Keratinocyte (primary cell): ENCODE measurements at regions not wholly inside any gene's neighbourhood (a gene's known extent, or its start where the extent isn't known, plus 50 kb on each side); places are given as distances from the start of the nearest gene placed in this dataset.
"Not testable (repeated sequence)": the region's sequence is repeated elsewhere in the genome, so short reads cannot be mapped to it uniquely, and the experiment has no call there.

Experiments used
- DNase-seq: peaks from one replicate; pipeline ENCODE4 v3.0.0-alpha.2; 2011; ENCODE audit warnings: low read depth, missing footprints, low spot score
- FAIRE-seq: peaks from 2 replicates; lab custom pipeline; 2011; peaks lifted over from hg19 to GRCh38; lab: Jason Lieb, UNC
- H2AFZ ChIP-seq: 2 replicates; pipeline ENCODE4 v1.6.0; 2012; ENCODE audit warnings: low read length, control low read depth, inconsistent platforms; ENCODE audit not compliant: control insufficient read depth
- H3K27ac ChIP-seq: 2 replicates; pipeline ENCODE4 v1.5.1; 2011; ENCODE audit warnings: low read length; ENCODE audit not compliant: control insufficient read depth, insufficient read depth
- H3K27me3 ChIP-seq: 3 replicates; pipeline ENCODE4 v1.6.0; 2011; ENCODE audit warnings: low read length; ENCODE audit not compliant: control insufficient read depth, insufficient read depth; ENCODE audit errors: extremely low read depth
- H3K36me3 ChIP-seq, 2 experiments: 2 replicates in 1 of 2; 3 replicates in 1 of 2; pipeline ENCODE4 v1.5.1; 2011; ENCODE audit warnings: low read length in 2 of 2, mild to moderate bottlenecking in 1 of 2; ENCODE audit not compliant: control insufficient read depth in 2 of 2, insufficient read depth in 2 of 2; ENCODE audit errors: extremely low read depth in 1 of 2
- H3K4me1 ChIP-seq: 3 replicates; pipeline ENCODE4 v1.5.1; 2011; ENCODE audit warnings: low read length; ENCODE audit not compliant: control insufficient read depth, insufficient read depth; ENCODE audit errors: extremely low read depth
- H3K4me2 ChIP-seq: 3 replicates; pipeline ENCODE4 v1.6.0; 2011; ENCODE audit warnings: low read depth, low read length; ENCODE audit not compliant: control insufficient read depth, insufficient read depth; ENCODE audit errors: extremely low read depth
- H3K4me3 ChIP-seq, 3 experiments: fragments of 200-600 bp in 1 of 3; sonication (generic) in 1 of 3; 2 replicates in 2 of 3; 3 replicates in 1 of 3; pipeline ENCODE4 v1.5.1; 2011 to 2016; ENCODE audit warnings: low read length in 3 of 3, mild to moderate bottlenecking in 3 of 3, control low read depth in 2 of 3, inconsistent platforms in 1 of 3, low read depth in 1 of 3, mixed read lengths in 1 of 3, mixed run types in 1 of 3, moderate library complexity in 1 of 3; ENCODE audit not compliant: control insufficient read depth in 2 of 3, insufficient read depth in 2 of 3; ENCODE audit errors: extremely low read depth in 1 of 3
- H3K79me2 ChIP-seq: 2 replicates; pipeline ENCODE4 v1.6.0; 2012; ENCODE audit warnings: low read length; ENCODE audit not compliant: control insufficient read depth, insufficient read depth
- H3K9ac ChIP-seq: 3 replicates; pipeline ENCODE4 v1.6.0; 2011; ENCODE audit warnings: low read length; ENCODE audit not compliant: control insufficient read depth, insufficient read depth; ENCODE audit errors: extremely low read depth
- H3K9me1 ChIP-seq: 3 replicates; pipeline ENCODE4 v1.6.0; 2011; ENCODE audit warnings: low read length; ENCODE audit not compliant: control insufficient read depth, insufficient read depth; ENCODE audit errors: extremely low read depth
- H3K9me3 ChIP-seq: 2 replicates; pipeline ENCODE4 v1.5.1; 2012; ENCODE audit warnings: low read depth, low read length; ENCODE audit not compliant: control insufficient read depth
- H4K20me1 ChIP-seq: 3 replicates; pipeline ENCODE4 v1.6.0; 2011; ENCODE audit warnings: low read length; ENCODE audit not compliant: control insufficient read depth, insufficient read depth; ENCODE audit errors: extremely low read depth
- CTCF ChIP-seq, 3 experiments: IDR thresholded peaks in 1 of 3; conservative IDR thresholded peaks in 1 of 3; optimal IDR thresholded peaks in 1 of 3; 2 replicates in 2 of 3; 3 replicates in 1 of 3; pipeline versions ENCODE3 to v1.5.1; 2011; ENCODE audit warnings: low read length in 3 of 3, mild to moderate bottlenecking in 3 of 3, moderate library complexity in 2 of 3, control low read depth in 1 of 3, inconsistent platforms in 1 of 3; ENCODE audit not compliant: insufficient read depth in 2 of 3; ENCODE audit errors: extremely low read depth in 1 of 3
- EZH2 ChIP-seq: IDR thresholded peaks from one replicate; pipeline ENCODE4 v1.6.1; 2012; ENCODE audit warnings: inconsistent platforms, mild to moderate bottlenecking, low read length, moderate library complexity
- dilution Hi-C: fragments of 300-500 bp; cut with MboI; formaldehyde crosslinking; loops from one replicate; pipeline ENCODE4 v1.7.0; 2020; ENCODE audit warnings: low sequenced_read_pairs; ENCODE audit not compliant: extremely low pct_ligation_motif_present

GRCh38 chr2:95754819-95755563 is 163.2 kb downstream of the TRIM43 start:
- FAIRE-seq = not testable (repeated sequence)

GRCh38 chr2:95755956-95756669 is 164.3 kb downstream of the TRIM43 start:
- H3K4me2 ChIP-seq, H3K79me2 ChIP-seq, H2AFZ ChIP-seq, H3K4me3 ChIP-seq, H4K20me1 ChIP-seq, H3K9me1 ChIP-seq, H3K9ac ChIP-seq, H3K36me3 ChIP-seq, FAIRE-seq, H3K27me3 ChIP-seq, H3K4me1 ChIP-seq, H3K9me3 ChIP-seq, DNase-seq, H3K27ac ChIP-seq, dilution Hi-C loops: not testable (repeated sequence)

More at GRCh38 chr2:95754819-95755563, 163.2 kb downstream of the TRIM43 start:
- dilution Hi-C loops, H3K4me2 ChIP-seq, H3K4me1 ChIP-seq, H3K9me3 ChIP-seq, H4K20me1 ChIP-seq, H3K79me2 ChIP-seq, H3K27ac ChIP-seq, H3K9ac ChIP-seq, H3K27me3 ChIP-seq, H3K9me1 ChIP-seq, DNase-seq, H3K4me3 ChIP-seq, H2AFZ ChIP-seq, H3K36me3 ChIP-seq: not testable (repeated sequence)

- Histone ChIP-seq H2AFZ (no peak overlapping the region), H3K9me1 (no peaks in the 10 kb centered on the region), H3K27ac (no peak overlapping the region), H3K79me2 (no peaks in the 10 kb centered on the region), H3K4me3 (no peak overlapping the region), H3K27me3 (no peaks in the 10 kb centered on the region), H3K36me3 (no peaks in the 10 kb centered on the region), H3K4me1 (no peaks in the 10 kb centered on the region), H4K20me1 (no peaks in the 10 kb centered on the region), H3K9ac (no peak overlapping the region), H3K9me3 (no peaks in the 10 kb centered on the region), H3K4me2 (no peak overlapping the region)
- no peak for TF ChIP-seq EZH2
- TF ChIP-seq CTCF (optimal IDR thresholded peaks at IDR 0.05 in 1 of 3, IDR thresholded peaks at IDR 0.05 in 1 of 3, conservative IDR thresholded peaks at IDR 0.05 in 1 of 3; ENCODE audit: extremely low read depth in 1 of 3, insufficient read depth in 2 of 3, low read length in 3 of 3) = no peak
- dilution Hi-C loops = no loop called here
- no peak for FAIRE-seq
- DNase-seq = no peak
Measured at GRCh38 chr2:95757988-95758387, 166.2 kb downstream of the TRIM43 start.
